K562 (cell line): ENCODE measurements at regions not wholly inside any gene's neighbourhood (a gene's known extent, or its start where the extent isn't known, plus 50 kb on each side); places are given as distances from the start of the nearest gene placed in this dataset.

Source experiments
- ATAC-seq: fragments of 200-7000 bp; cut with Tn5 transposase; 3 replicates; pipeline ENCODE4 v1.9.1; 2020; ENCODE audit warnings: moderate library complexity
- BruUV-seq: library from RNA; stranded (reverse); fragments of 400-500 nt; replicated peaks from 2 replicates; lab custom pipeline; 2021; lab: Mats Ljungman, UMichigan
- CTCF ChIA-PET: fragments of 300-600 bp; formaldehyde crosslinking; extraction: SDS; loops from one replicate; lab custom pipeline; 2021; ENCODE audit warnings: low intra/inter-chr PET ratio; lab: Yijun Ruan, JAX
- POLR2A ChIA-PET: fragments of 300-600, 350-650 bp; sonication (Branson Sonifier 250); formaldehyde crosslinking; extraction: SDS; loops from one replicate; lab custom pipeline; 2021; ENCODE audit warnings: antibody characterized with exemption, inconsistent platforms; lab: Yijun Ruan, JAX
- DNase-seq, 4 experiments: peaks; one replicate each; pipeline versions ENCODE4 v3.0.0 to v3.0.0-alpha.2; 2011 to 2018; ENCODE audit warnings: low spot score in 3 of 4, mixed read lengths in 3 of 4; ENCODE audit errors: extremely low read depth in 1 of 4
- FAIRE-seq: peaks from 2 replicates; lab custom pipeline; 2011; peaks lifted over from hg19 to GRCh38; lab: Jason Lieb, UNC
- H2AFZ ChIP-seq: 2 replicates; pipeline ENCODE4 v1.6.0; 2011; ENCODE audit warnings: low read depth, low read length, control low read depth, inconsistent platforms
- H3K27ac ChIP-seq: fragments of 200-600 bp; 3 replicates; pipeline ENCODE4 v1.8.0; 2011; ENCODE audit warnings: low read depth, mild to moderate bottlenecking, control low read depth, inconsistent platforms, low read length, moderate library complexity, mixed read lengths; ENCODE audit errors: extremely low read depth
- H3K27me3 ChIP-seq, 2 experiments: fragments of 300-600 bp in 1 of 2; 2 replicates in 1 of 2; 3 replicates in 1 of 2; pipeline versions ENCODE4 v1.6.0 to v1.8.0; 2011; ENCODE audit warnings: inconsistent platforms in 2 of 2, low read length in 2 of 2, mild to moderate bottlenecking in 1 of 2, mixed read lengths in 1 of 2, moderate library complexity in 1 of 2; ENCODE audit not compliant: control insufficient read depth in 2 of 2, insufficient read depth in 2 of 2
- H3K36me3 ChIP-seq: fragments of 300-600 bp; 3 replicates; pipeline ENCODE4 v1.8.0; 2011; ENCODE audit warnings: mild to moderate bottlenecking, low read length, inconsistent platforms; ENCODE audit not compliant: control insufficient read depth, insufficient read depth
- H3K4me1 ChIP-seq, 2 experiments: fragments of 200-600 bp in 1 of 2; replicated peaks in 1 of 2; 2 replicates in 1 of 2; 3 replicates in 1 of 2; pipeline versions ENCODE4 v1.5.1 to v1.8.0; 2011; ENCODE audit warnings: inconsistent platforms in 2 of 2, low read length in 2 of 2, mild to moderate bottlenecking in 1 of 2, mixed read lengths in 1 of 2, moderate library complexity in 1 of 2; ENCODE audit not compliant: control insufficient read depth in 2 of 2, insufficient read depth in 2 of 2
- H3K4me2 ChIP-seq: 2 replicates; pipeline ENCODE4 v1.6.1; 2011; ENCODE audit warnings: low read length, control low read depth, inconsistent platforms, mixed read lengths; ENCODE audit not compliant: insufficient read depth
- H3K4me3 ChIP-seq: fragments of 200-600 bp; sonication (generic), shearing (Covaris generic); 2 replicates; pipeline ENCODE4 v1.5.1; 2016; ENCODE audit warnings: control low read depth, inconsistent platforms
- H3K79me2 ChIP-seq: fragments of 200-600 bp; 3 replicates; pipeline ENCODE4 v1.8.0; 2011; ENCODE audit warnings: low read length, inconsistent platforms; ENCODE audit not compliant: control insufficient read depth, insufficient read depth
- H3K9ac ChIP-seq, 2 experiments: 2 replicates each; pipeline versions ENCODE4 v1.6.0 to v1.6.1; 2011; ENCODE audit warnings: low read depth in 2 of 2, low read length in 2 of 2, control low read depth in 1 of 2, inconsistent platforms in 1 of 2, mild to moderate bottlenecking in 1 of 2, mixed read lengths in 1 of 2; ENCODE audit not compliant: insufficient read depth in 1 of 2
- H3K9me1 ChIP-seq: one replicate; pipeline ENCODE4 v1.6.0; 2011; ENCODE audit warnings: inconsistent platforms, mild to moderate bottlenecking, low read length, moderate library complexity; ENCODE audit not compliant: control insufficient read depth, insufficient read depth
- H3K9me3 ChIP-seq: replicated peaks from 2 replicates; pipeline ENCODE4 v1.5.1; 2011; ENCODE audit warnings: low read depth, low read length, inconsistent platforms; ENCODE audit not compliant: control insufficient read depth, insufficient read depth
- H4K20me1 ChIP-seq: replicated peaks from 2 replicates; pipeline ENCODE4 v1.6.1; 2011; ENCODE audit warnings: low read length, inconsistent platforms, mixed read lengths; ENCODE audit not compliant: control insufficient read depth, insufficient read depth
- HBP1 ChIP-seq: fragments of 450-650 bp; formaldehyde crosslinking; IDR thresholded peaks from 2 replicates; pipeline ENCODE4 v1.4.0; 2022; ENCODE audit warnings: missing genetic modification characterization
- HNRNPL ChIP-seq: fragments of 200-400 bp; formaldehyde crosslinking; IDR thresholded peaks from 2 replicates; pipeline ENCODE4 v1.6.1; 2017; ENCODE audit warnings: low read depth, mild to moderate bottlenecking, low read length
- MAFG ChIP-seq: fragments of 450-650 bp; conservative IDR thresholded peaks from 2 replicates; pipeline ENCODE4 v1.6.1; 2016; ENCODE audit warnings: missing genetic modification characterization, missing compliant biosample characterization
- POU5F1 ChIP-seq: fragments of 150-350 bp; IDR thresholded peaks from 2 replicates; pipeline ENCODE4 v1.6.1; 2014; ENCODE audit warnings: borderline replicate concordance, low read length, low read depth, mild to moderate bottlenecking; ENCODE audit not compliant: partially characterized antibody
- RBM15 ChIP-seq: fragments of 200-400 bp; formaldehyde crosslinking; IDR thresholded peaks from 2 replicates; pipeline ENCODE4 v1.6.1; 2018; ENCODE audit warnings: mild to moderate bottlenecking, low read length, moderate library complexity; ENCODE audit not compliant: insufficient read depth
- USF1 ChIP-seq: sonication (generic); formaldehyde crosslinking; IDR thresholded peaks from 2 replicates; pipeline ENCODE4 v1.9.0; 2022; ENCODE audit warnings: mild to moderate bottlenecking, missing genetic modification reagents
- WHSC1 ChIP-seq: IDR thresholded peaks from one replicate; pipeline ENCODE4 v1.6.1; 2012; ENCODE audit warnings: low read length, control low read depth, inconsistent platforms
- ZKSCAN3 ChIP-seq: fragments of 250-450 bp; sonication (Bioruptor Pico); IDR thresholded peaks from 2 replicates; pipeline ENCODE4 v1.4.0; 2020
- ZNF280B ChIP-seq: fragments of 250-450 bp; sonication (Bioruptor Pico); IDR thresholded peaks from 2 replicates; pipeline ENCODE4 v1.5.1; 2021; ENCODE audit warnings: mild to moderate bottlenecking
- ZSCAN32 ChIP-seq: fragments of 450-650 bp; formaldehyde crosslinking; IDR thresholded peaks from 2 replicates; pipeline ENCODE4 v1.4.0; 2020; ENCODE audit warnings: mild to moderate bottlenecking, moderate library complexity
- WGBS: fragments of 100-300 bp; shearing (Covaris generic); methylation state at CpG from one replicate; pipeline ENCODE4 v1.1.6; 2016; ENCODE audit warnings: low coverage, mixed read lengths; ENCODE audit not compliant: insufficient coverage; ENCODE audit errors: missing lambda C conversion rate; 5-methylcytosine and 5-hydroxymethylcytosine counted together
- in situ Hi-C: fragments of 300-500 bp; cut with MboI; formaldehyde crosslinking; loops from 4 replicates; pipeline ENCODE4 v1.15.0; 2018; ENCODE audit warnings: inconsistent platforms, mixed read lengths
- intact Hi-C: fragments of 100-400 bp; cut with micrococcal nuclease; formaldehyde crosslinking; loops from 2 replicates; pipeline ENCODE4 v1.14.2; 2022

- DNase-seq (no peak), FAIRE-seq (no peak), ATAC-seq (no peak)
- no peak for TF ChIP-seq HNRNPL
- no peak for TF ChIP-seq ZKSCAN3 (CRISPR knock-in tag)
- no peak for TF ChIP-seq ZSCAN32
- TF ChIP-seq ZNF280B (CRISPR knock-in tag) = no peak
- no peak for TF ChIP-seq WHSC1
- no peak for TF ChIP-seq USF1 (CRISPR knock-in tag)
- TF ChIP-seq RBM15 = no peak
- no peak for TF ChIP-seq HBP1
- no peak for TF ChIP-seq MAFG (tag)
- TF ChIP-seq POU5F1 = no peak
- Histone ChIP-seq H3K4me1 (no peaks in the 10 kb centered on the region), H4K20me1 (no peaks in the 10 kb centered on the region), H3K9me1 (no peaks in the 10 kb centered on the region), H3K27me3 (no peaks in the 10 kb centered on the region), H3K79me2 (no peaks in the 10 kb centered on the region), H3K9me3 (no peaks in the 10 kb centered on the region), H3K4me2 (no peak overlapping the region), H3K4me3 (no peak overlapping the region), H2AFZ (no peak overlapping the region), H3K9ac (no peak overlapping the region), H3K27ac (no peak overlapping the region), H3K36me3 (no peaks in the 10 kb centered on the region)
- ChIA-PET POLR2A (no interaction called here), CTCF (no interaction called here)
- intact Hi-C loops = no loop called here
- in situ Hi-C loops = no loop called here
- BruUV-seq = no TSS peak
- WGBS = 2% methylated on average over 3 of the region's 3 CpGs
Measured at GRCh38 chr4:133741766-133742165, 459.8 kb downstream of the PABPC4L start.
